Right cardiac atrium (tissue), 5 donors: ENCODE measurements at regions not wholly inside any gene's neighbourhood (a gene's known extent, or its start where the extent isn't known, plus 50 kb on each side); places are given as distances from the start of the nearest gene placed in this dataset.

Experiments used
- ATAC-seq, 2 donors: fragments of 200-7000 bp; cut with Tn5 transposase; one replicate each; pipeline versions ENCODE4 v1.8.0 to v1.9.1; 2020; ENCODE audit warnings: moderate library complexity in 2 of 2, mild to moderate bottlenecking in 1 of 2
- DNase-seq, 3 donors: peaks; one replicate each; pipeline ENCODE4 v3.0.0-alpha.2; 2020
- H3K27ac ChIP-seq: one replicate; pipeline ENCODE4 v1.5.1; 2013; ENCODE audit warnings: mild to moderate bottlenecking, low read length, control low read depth, moderate library complexity
- H3K27me3 ChIP-seq: one replicate; pipeline ENCODE4 v1.6.1; 2013; ENCODE audit not compliant: control insufficient read depth, insufficient read depth
- H3K4me1 ChIP-seq: one replicate; pipeline ENCODE4 v1.6.1; 2013; ENCODE audit warnings: low read length; ENCODE audit not compliant: control insufficient read depth, insufficient read depth
- H3K4me3 ChIP-seq: one replicate; pipeline ENCODE4 v1.5.1; 2013; ENCODE audit warnings: low read length, control low read depth
- H3K9me3 ChIP-seq: one replicate; pipeline ENCODE4 v1.6.1; 2013; ENCODE audit warnings: low read length; ENCODE audit not compliant: control insufficient read depth
- WGBS: extraction: QIAGEN DNeasy Blood & Tissue Kit; methylation state at CpG from one replicate; pipeline ENCODE4 v1.1.7; 2013; 5-methylcytosine and 5-hydroxymethylcytosine counted together
- intact Hi-C, 4 donors: fragments of 100-400 bp; cut with DNase I; formaldehyde crosslinking; loops; one replicate each; pipeline versions ENCODE4 v1.11.0 to v1.14.0; 2022 to 2023
- donor health status: healthy with polysubstance abuse.
- donor health status: DM: no; HTN: yes; CAD: no.
- donor health status: DM: no; HTN: no; CAD: no.
- donor health status: DM: no; HTN: yes; CAD: no; lungs with severe emphysema.
- donor health status: DM: yes; HTN: yes; CAD: no.

DNA sequence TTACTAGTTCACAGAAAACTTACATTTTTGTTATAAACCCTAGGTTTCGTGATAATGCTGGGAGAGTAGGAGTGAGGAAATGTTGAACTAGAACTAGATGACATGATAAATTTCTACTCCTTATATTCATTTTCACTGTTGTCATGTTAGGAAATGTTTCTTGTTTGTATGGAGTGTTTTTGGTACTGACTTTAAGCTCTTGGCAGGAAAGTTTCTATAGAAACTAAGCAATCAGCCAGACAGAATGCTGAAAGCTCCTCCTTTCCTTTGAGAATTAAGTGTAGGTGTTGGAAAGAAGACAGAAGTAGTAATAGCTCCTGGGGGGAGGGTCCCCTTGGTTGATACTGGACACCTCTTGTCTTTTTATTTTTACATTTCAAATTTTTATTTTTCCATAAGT is 309.8 kb downstream of the MAP2K4 start:
- no peaks in the 10 kb centered on the region for H3K27me3 ChIP-seq
- no peaks in the 10 kb centered on the region for H3K9me3 ChIP-seq
- H3K4me1 ChIP-seq = no peaks in the 10 kb centered on the region
- WGBS = 74% methylated on average over 1 of the region's 1 CpG
- H3K4me3 ChIP-seq = no peak overlapping the region
- ATAC-seq (no peak), DNase-seq (no peak)
- intact Hi-C loops = no loop called here
- H3K27ac ChIP-seq = no peak overlapping the region

DNA sequence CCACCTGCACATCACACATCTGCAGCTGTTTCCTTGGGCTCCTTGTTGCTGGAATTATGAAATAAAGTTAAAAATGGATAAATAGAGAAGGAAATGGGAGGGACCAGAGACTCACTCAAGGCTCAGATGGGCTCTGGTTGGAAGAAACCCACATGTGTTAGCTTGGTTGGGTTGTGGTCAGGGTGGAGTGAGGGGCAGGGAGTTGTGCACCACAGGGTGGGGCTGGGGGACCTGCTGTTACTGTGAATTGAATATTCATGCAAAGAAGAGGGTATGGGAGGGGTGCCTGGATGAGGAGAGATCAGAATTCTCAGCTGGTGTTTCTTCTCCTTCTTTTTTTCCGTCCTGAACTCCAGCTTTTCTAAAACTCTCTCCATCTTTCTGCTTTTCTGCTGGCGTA is 320.7 kb downstream of the MAP2K4 start:
- H3K4me1 ChIP-seq = peaks cover 1% of the 10 kb centered on the region
- H3K27ac ChIP-seq = no peak overlapping the region
- DNase-seq (no peak), ATAC-seq (no peak)
- intact Hi-C loops = no loop called here
- no peaks in the 10 kb centered on the region for H3K9me3 ChIP-seq
- no peak overlapping the region for H3K4me3 ChIP-seq
- no peaks in the 10 kb centered on the region for H3K27me3 ChIP-seq
- WGBS = 78% methylated on average over 2 of the region's 2 CpGs

- DNase-seq = no peak
- Histone ChIP-seq H3K27ac (no peak overlapping the region), H3K4me1 (peaks cover under 1% of the 10 kb centered on the region), H3K27me3 (no peaks in the 10 kb centered on the region), H3K4me3 (no peak overlapping the region), H3K9me3 (no peaks in the 10 kb centered on the region)
- WGBS = 70% methylated on average over 6 of the region's 6 CpGs
- intact Hi-C loops = no loop called here
- ATAC-seq = no peak
Measured at GRCh38 chr17:12342161-12342560, 321.5 kb downstream of the MAP2K4 start.

GRCh38 chr17:12342609-12343435 is 322.1 kb downstream of the MAP2K4 start:
- intact Hi-C loops = no loop called here
- ATAC-seq = no peak
- H3K4me3 ChIP-seq = no peak overlapping the region
- H3K27ac ChIP-seq = no peak overlapping the region
- no peaks in the 10 kb centered on the region for H3K4me1 ChIP-seq
- no peak for DNase-seq
- no peaks in the 10 kb centered on the region for H3K27me3 ChIP-seq
- no peaks in the 10 kb centered on the region for H3K9me3 ChIP-seq
- WGBS = 58% methylated on average over 7 of the region's 7 CpGs

- H3K4me3 ChIP-seq = no peak overlapping the region
- ATAC-seq = no peak
- 45% methylated on average over 2 of the region's 2 CpGs for WGBS
- intact Hi-C loops = no loop called here
- DNase-seq = no peak
- H3K9me3 ChIP-seq = no peaks in the 10 kb centered on the region
- no peaks in the 10 kb centered on the region for H3K4me1 ChIP-seq
- H3K27me3 ChIP-seq = no peaks in the 10 kb centered on the region
- H3K27ac ChIP-seq = no peak overlapping the region
Measured at GRCh38 chr17:12348476-12348875, 317.2 kb upstream of the MYOCD start.

DNA sequence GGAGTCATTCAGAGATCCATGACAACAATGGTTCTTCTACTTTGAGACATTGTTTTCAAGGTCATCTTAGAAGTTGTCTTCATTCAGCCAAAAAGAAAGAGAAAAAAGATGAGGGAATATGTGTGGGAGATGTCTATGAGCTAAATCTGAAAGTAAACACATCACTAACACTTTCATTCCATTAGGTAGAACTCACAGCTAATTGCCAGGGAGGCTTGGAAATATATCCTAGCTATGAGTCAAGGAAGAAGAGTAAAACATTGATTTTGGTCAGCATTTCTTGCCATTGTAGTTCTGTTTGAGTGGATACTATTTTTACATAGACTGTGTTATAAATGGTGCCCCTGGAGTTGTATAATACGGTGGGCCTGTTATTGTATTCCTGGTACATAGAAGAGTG is 316.4 kb upstream of the MYOCD start:
- no peak overlapping the region for H3K27ac ChIP-seq
- ATAC-seq (no peak), DNase-seq (no peak)
- WGBS = 82% methylated on average over 1 of the region's 1 CpG
- no peak overlapping the region for H3K4me3 ChIP-seq
- H3K9me3 ChIP-seq = no peaks in the 10 kb centered on the region
- H3K27me3 ChIP-seq = no peaks in the 10 kb centered on the region
- H3K4me1 ChIP-seq = no peaks in the 10 kb centered on the region
- intact Hi-C loops = no loop called here

GRCh38 chr17:12352127-12352526 is 313.6 kb upstream of the MYOCD start:
- Histone ChIP-seq H3K4me3 (no peak overlapping the region), H3K27ac (no peak overlapping the region)
- DNase-seq = no peak

DNA sequence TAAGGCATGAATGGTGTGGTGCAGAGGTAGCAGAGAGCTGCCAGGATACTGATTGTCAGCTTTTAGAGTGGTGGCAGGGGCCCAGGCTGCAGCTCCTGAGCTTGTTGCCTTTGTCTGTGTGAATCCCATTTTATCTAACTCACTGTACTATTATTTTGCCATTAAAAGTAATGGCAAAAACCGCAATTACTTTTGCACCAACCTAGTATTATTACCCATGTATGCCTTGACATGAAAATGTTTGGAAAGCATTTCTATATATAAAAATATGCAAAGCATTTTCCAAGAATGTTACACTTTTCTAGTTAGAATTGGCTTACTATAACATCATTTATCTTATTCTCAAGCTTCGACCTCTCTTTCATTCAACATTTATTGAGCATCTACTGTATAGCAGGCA is 308.1 kb upstream of the MYOCD start:
- Histone ChIP-seq H3K27me3 (no peaks in the 10 kb centered on the region), H3K4me3 (no peak overlapping the region), H3K27ac (no peak overlapping the region), H3K9me3 (no peaks in the 10 kb centered on the region), H3K4me1 (no peaks in the 10 kb centered on the region)
- 82% methylated on average over 2 of the region's 2 CpGs for WGBS
- intact Hi-C loops = no loop called here
- ATAC-seq (no peak), DNase-seq (no peak)

More at GRCh38 chr17:12352127-12352526, 313.6 kb upstream of the MYOCD start:
- ATAC-seq = no peak
- Histone ChIP-seq H3K27me3 (no peaks in the 10 kb centered on the region), H3K4me1 (no peaks in the 10 kb centered on the region), H3K9me3 (no peaks in the 10 kb centered on the region)
- 70% methylated on average over 5 of the region's 5 CpGs for WGBS
- intact Hi-C loops = no loop called here

DNA sequence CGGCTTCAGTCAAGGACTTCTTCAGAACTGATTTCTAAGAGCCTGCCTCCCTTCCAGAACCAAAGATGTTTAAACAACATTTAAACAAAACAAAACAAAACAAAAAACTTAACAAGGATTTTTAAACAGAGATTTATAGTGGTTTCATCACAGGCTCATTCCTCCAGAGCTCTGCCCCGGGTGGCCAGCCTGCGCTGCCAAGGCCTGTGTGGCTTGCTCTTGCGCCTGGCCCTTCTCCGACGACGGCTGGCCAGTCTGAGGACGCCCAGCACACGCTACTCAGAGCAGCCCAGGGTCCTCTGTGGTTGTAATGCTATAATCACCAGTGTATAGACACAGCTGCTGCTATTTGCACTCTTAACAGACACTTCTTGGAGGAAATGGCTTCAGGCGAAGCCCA is 307.2 kb upstream of the MYOCD start:
- Histone ChIP-seq H3K27ac (no peak overlapping the region), H3K4me1 (no peaks in the 10 kb centered on the region), H3K4me3 (no peak overlapping the region), H3K9me3 (no peaks in the 10 kb centered on the region), H3K27me3 (no peaks in the 10 kb centered on the region)
- DNase-seq (peak in 1 of 3 donors; percentile 48), ATAC-seq (no peak)
- 73% methylated on average over 10 of the region's 10 CpGs for WGBS
- intact Hi-C loops = no loop called here

- 48% methylated on average over 5 of the region's 5 CpGs for WGBS
- Histone ChIP-seq H3K4me1 (no peaks in the 10 kb centered on the region), H3K27ac (no peak overlapping the region), H3K27me3 (no peaks in the 10 kb centered on the region), H3K9me3 (no peaks in the 10 kb centered on the region), H3K4me3 (no peak overlapping the region)
- no peak for ATAC-seq
- intact Hi-C loops = no loop called here
- no peak for DNase-seq
Measured at GRCh38 chr17:12362853-12363455, 302.7 kb upstream of the MYOCD start.

DNA sequence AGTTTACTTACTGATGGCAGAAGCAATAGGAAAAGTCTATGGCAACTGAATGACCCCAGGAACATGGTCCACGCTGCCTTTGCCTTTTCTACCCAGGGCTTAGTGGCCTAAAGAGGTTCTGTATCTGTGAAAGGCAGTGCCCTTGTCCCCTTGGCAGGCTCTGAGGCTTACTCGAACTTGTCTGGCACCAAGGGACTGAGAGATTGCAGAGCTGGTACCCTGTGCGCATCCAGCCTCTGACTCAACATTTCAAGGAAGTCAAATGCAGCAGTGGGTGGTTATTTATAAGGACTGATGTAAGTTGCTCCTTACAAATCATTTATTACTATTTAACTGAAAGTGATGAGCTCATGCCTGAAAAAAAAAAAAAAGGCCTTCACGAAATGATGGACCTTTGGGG is 299.9 kb upstream of the MYOCD start:
- intact Hi-C loops = no loop called here

More for the DNA sequence above, 299.9 kb upstream of the MYOCD start:
- no peaks in the 10 kb centered on the region for H3K27me3 ChIP-seq
- ATAC-seq = peak in 1 of 2 donors; percentile 34
- 72% methylated on average over 4 of the region's 4 CpGs for WGBS
- no peaks in the 10 kb centered on the region for H3K4me1 ChIP-seq
- no peaks in the 10 kb centered on the region for H3K9me3 ChIP-seq
- DNase-seq = no peak
- H3K4me3 ChIP-seq = no peak overlapping the region
- H3K27ac ChIP-seq = no peak overlapping the region
